MM.1S (cell line): ENCODE measurements at regions not wholly inside any gene's neighbourhood (a gene's known extent, or its start where the extent isn't known, plus 50 kb on each side); places are given as distances from the start of the nearest gene placed in this dataset.

Source experiments
- DNase-seq: peaks from one replicate; pipeline ENCODE4 v3.0.0-alpha.2; 2015
- H2AFZ ChIP-seq: fragments of 300-600 bp; sonication (generic); 2 replicates; pipeline ENCODE4 v1.6.0; 2016; ENCODE audit warnings: antibody characterized with exemption, low read length
- H3F3A ChIP-seq: fragments of 300-600 bp; sonication (generic); 2 replicates; pipeline ENCODE4 v1.6.1; 2016; ENCODE audit warnings: mild to moderate bottlenecking, antibody characterized with exemption, low read length, moderate library complexity, mixed read lengths; ENCODE audit not compliant: insufficient read depth
- H3K27ac ChIP-seq: fragments of 300-600 bp; sonication (generic); 2 replicates; pipeline ENCODE4 v1.5.1; 2016; ENCODE audit warnings: mild to moderate bottlenecking, low read length
- H3K27me3 ChIP-seq: fragments of 300-600 bp; sonication (generic); replicated peaks from 2 replicates; pipeline ENCODE4 v1.6.0; 2016; ENCODE audit warnings: low read length; ENCODE audit not compliant: insufficient read depth
- H3K36me3 ChIP-seq: fragments of 300-600 bp; sonication (generic); replicated peaks from 2 replicates; pipeline ENCODE4 v1.6.1; 2016; ENCODE audit warnings: mild to moderate bottlenecking, low read length, mixed read lengths; ENCODE audit not compliant: insufficient read depth
- H3K4me1 ChIP-seq: fragments of 300-600 bp; sonication (generic); 2 replicates; pipeline ENCODE4 v1.6.1; 2016; ENCODE audit warnings: low read length, mixed read lengths
- H3K4me2 ChIP-seq: fragments of 300-600 bp; sonication (generic); 2 replicates; pipeline ENCODE4 v1.6.0; 2016; ENCODE audit warnings: low read depth, low read length
- H3K4me3 ChIP-seq: fragments of 300-600 bp; sonication (generic); 2 replicates; pipeline ENCODE4 v1.5.1; 2016; ENCODE audit warnings: low read length, mixed read lengths
- H3K79me2 ChIP-seq: fragments of 300-600 bp; sonication (generic); 2 replicates; pipeline ENCODE4 v1.6.1; 2016; ENCODE audit warnings: mixed run types, low read length, mixed read lengths
- H3K9ac ChIP-seq: fragments of 300-600 bp; sonication (generic); 2 replicates; pipeline ENCODE4 v1.6.1; 2016; ENCODE audit warnings: low read length, mixed read lengths
- H3K9me2 ChIP-seq: fragments of 300-600 bp; sonication (generic); replicated peaks from 2 replicates; pipeline ENCODE4 v1.6.1; 2016; ENCODE audit warnings: mild to moderate bottlenecking, low read length, mixed read lengths; ENCODE audit not compliant: insufficient read depth
- H3K9me3 ChIP-seq: fragments of 300-600 bp; sonication (generic); replicated peaks from 2 replicates; pipeline ENCODE4 v1.6.1; 2016; ENCODE audit warnings: mild to moderate bottlenecking, low read length, mixed read lengths; ENCODE audit not compliant: insufficient read depth
- H4K20me1 ChIP-seq: fragments of 300-600 bp; sonication (generic); 2 replicates; pipeline ENCODE4 v1.6.1; 2016; ENCODE audit warnings: mild to moderate bottlenecking, low read length, moderate library complexity, mixed read lengths; ENCODE audit not compliant: insufficient read depth
- EZH2 ChIP-seq: fragments of 300-600 bp; sonication (generic); optimal IDR thresholded peaks from 2 replicates; pipeline ENCODE3; 2017; ENCODE audit warnings: low read depth, mild to moderate bottlenecking, antibody characterized with exemption, low read length, mixed read lengths
- EZH2phosphoT487 ChIP-seq: fragments of 300-600 bp; sonication (generic); IDR thresholded peaks from 2 replicates; pipeline ENCODE4 v1.6.1; 2018; ENCODE audit warnings: antibody characterized with exemption, low read length
- TF ChIP-seq, protein P1 (sequence below): fragments of 300-600 bp; sonication (generic); IDR thresholded peaks from 2 replicates; pipeline ENCODE4 v1.5.1; 2016; ENCODE audit warnings: antibody characterized with exemption, low read length, mixed read lengths

DNA sequence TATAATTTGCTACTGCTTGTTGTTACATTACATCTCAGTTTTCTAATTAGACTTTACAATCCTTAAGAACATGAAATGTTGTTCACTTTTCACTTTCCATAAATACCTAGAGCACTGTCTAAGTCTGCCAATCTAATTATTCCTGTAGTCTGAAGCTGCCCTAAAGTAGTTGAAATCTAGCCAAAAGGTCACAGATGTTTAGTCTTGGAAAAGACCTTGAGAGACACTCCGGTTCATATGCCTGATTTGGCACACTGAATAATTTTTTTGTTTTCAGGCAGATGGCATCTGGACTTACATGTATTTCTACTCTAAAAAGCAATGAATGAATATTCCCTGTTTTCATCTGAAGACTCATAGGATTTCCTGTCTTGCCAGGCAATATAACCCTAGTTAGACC, 359.1 kb downstream of the ANKRD7 start:
- Histone ChIP-seq H3K4me2 (no peak overlapping the region), H3K9me3 (no peaks in the 10 kb centered on the region), H4K20me1 (no peaks in the 10 kb centered on the region), H3K4me3 (no peak overlapping the region), H3K27ac (no peak overlapping the region), H3K4me1 (no peaks in the 10 kb centered on the region), H3K9ac (no peak overlapping the region), H3K9me2 (no peaks in the 10 kb centered on the region), H3K79me2 (no peaks in the 10 kb centered on the region), H3K36me3 (no peaks in the 10 kb centered on the region), H3F3A (no peaks in the 10 kb centered on the region), H3K27me3 (no peaks in the 10 kb centered on the region), H2AFZ (no peak overlapping the region)
- no peak for DNase-seq
- TF ChIP-seq EZH2phosphoT487 (no peak), EZH2 (no peak)
- TF ChIP-seq, protein P1, sequence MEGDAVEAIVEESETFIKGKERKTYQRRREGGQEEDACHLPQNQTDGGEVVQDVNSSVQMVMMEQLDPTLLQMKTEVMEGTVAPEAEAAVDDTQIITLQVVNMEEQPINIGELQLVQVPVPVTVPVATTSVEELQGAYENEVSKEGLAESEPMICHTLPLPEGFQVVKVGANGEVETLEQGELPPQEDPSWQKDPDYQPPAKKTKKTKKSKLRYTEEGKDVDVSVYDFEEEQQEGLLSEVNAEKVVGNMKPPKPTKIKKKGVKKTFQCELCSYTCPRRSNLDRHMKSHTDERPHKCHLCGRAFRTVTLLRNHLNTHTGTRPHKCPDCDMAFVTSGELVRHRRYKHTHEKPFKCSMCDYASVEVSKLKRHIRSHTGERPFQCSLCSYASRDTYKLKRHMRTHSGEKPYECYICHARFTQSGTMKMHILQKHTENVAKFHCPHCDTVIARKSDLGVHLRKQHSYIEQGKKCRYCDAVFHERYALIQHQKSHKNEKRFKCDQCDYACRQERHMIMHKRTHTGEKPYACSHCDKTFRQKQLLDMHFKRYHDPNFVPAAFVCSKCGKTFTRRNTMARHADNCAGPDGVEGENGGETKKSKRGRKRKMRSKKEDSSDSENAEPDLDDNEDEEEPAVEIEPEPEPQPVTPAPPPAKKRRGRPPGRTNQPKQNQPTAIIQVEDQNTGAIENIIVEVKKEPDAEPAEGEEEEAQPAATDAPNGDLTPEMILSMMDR: no peak

- H3K4me2 ChIP-seq: no peak overlapping the region
These were observed 361.7 kb downstream of the ANKRD7 start for GRCh38 chr7:118586248-118586647.

DNA sequence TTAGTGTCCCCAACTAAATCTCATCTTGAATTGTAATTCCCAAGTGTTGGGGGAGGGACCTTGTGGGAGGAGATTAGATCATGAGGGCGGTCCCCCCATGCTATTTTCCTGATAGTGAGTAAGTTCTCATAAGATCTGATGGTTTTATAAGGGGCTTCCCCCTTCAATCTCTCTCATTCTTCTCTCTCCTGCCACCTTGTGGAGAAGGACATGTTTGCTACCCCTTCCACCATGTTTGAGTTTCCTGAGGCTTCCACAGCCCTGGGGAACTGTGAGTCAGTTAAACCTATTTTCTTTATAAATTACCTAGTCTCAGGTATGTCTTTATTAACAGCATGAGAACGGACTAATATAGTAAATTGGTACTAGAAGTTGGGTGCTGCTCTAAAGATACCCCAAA, 365.6 kb downstream of the ANKRD7 start:
- no peaks in the 10 kb centered on the region for H4K20me1 ChIP-seq
- no peaks in the 10 kb centered on the region for H3K9me2 ChIP-seq
- TF ChIP-seq, protein P1: peak; percentile 65
- no peak for TF ChIP-seq EZH2phosphoT487
- H3K4me3 ChIP-seq: no peak overlapping the region
- H3K4me2 ChIP-seq: no peak overlapping the region
- H3K27ac ChIP-seq: no peak overlapping the region
- H3K27me3 ChIP-seq: no peaks in the 10 kb centered on the region
- no peaks in the 10 kb centered on the region for H3F3A ChIP-seq
- peak; percentile 49 for DNase-seq
- no peak overlapping the region for H2AFZ ChIP-seq
- H3K9me3 ChIP-seq: no peaks in the 10 kb centered on the region
- H3K79me2 ChIP-seq: no peaks in the 10 kb centered on the region
- no peak overlapping the region for H3K9ac ChIP-seq
- no peaks in the 10 kb centered on the region for H3K4me1 ChIP-seq
- no peaks in the 10 kb centered on the region for H3K36me3 ChIP-seq

More at GRCh38 chr7:118586248-118586647, 361.7 kb downstream of the ANKRD7 start:
- no peak for TF ChIP-seq EZH2
- TF ChIP-seq, protein P1: no peak
- no peak for TF ChIP-seq EZH2phosphoT487
- H3K9me3 ChIP-seq: no peaks in the 10 kb centered on the region
- H3K79me2 ChIP-seq: no peaks in the 10 kb centered on the region
- no peaks in the 10 kb centered on the region for H3K9me2 ChIP-seq
- H3K4me1 ChIP-seq: no peaks in the 10 kb centered on the region
- H3K9ac ChIP-seq: no peak overlapping the region
- no peak overlapping the region for H3K27ac ChIP-seq
- H3K4me3 ChIP-seq: no peak overlapping the region
- DNase-seq: no peak
- H3K36me3 ChIP-seq: no peaks in the 10 kb centered on the region
- H3F3A ChIP-seq: no peaks in the 10 kb centered on the region
- H3K27me3 ChIP-seq: no peaks in the 10 kb centered on the region
- no peak overlapping the region for H2AFZ ChIP-seq
- H4K20me1 ChIP-seq: no peaks in the 10 kb centered on the region
